HL-60 (cell line): ENCODE measurements at regions not wholly inside any gene's neighbourhood (a gene's known extent, or its start where the extent isn't known, plus 50 kb on each side); places are given as distances from the start of the nearest gene placed in this dataset.

Experiments used
- DNase-seq, 2 experiments: peaks; one replicate each; pipeline ENCODE4 v3.0.0-alpha.2; 2010 to 2020; ENCODE audit warnings: low read depth in 1 of 2, low spot score in 1 of 2
- H3K27ac ChIP-seq: fragments of 250-450 bp; sonication (Bioruptor Pico); replicated peaks from 2 replicates; pipeline ENCODE4 v1.5.1; 2020; ENCODE audit warnings: mild to moderate bottlenecking, moderate library complexity
- H3K27me3 ChIP-seq: fragments of 250-450 bp; sonication (Bioruptor Pico); 2 replicates; pipeline ENCODE4 v1.5.1; 2021; ENCODE audit warnings: mild to moderate bottlenecking, moderate library complexity; ENCODE audit not compliant: insufficient read depth, poor library complexity, severe bottlenecking
- H3K4me3 ChIP-seq: replicated peaks from 2 replicates; pipeline ENCODE4 v1.5.1; 2011; ENCODE audit warnings: mild to moderate bottlenecking, control low read depth, low read length; ENCODE audit not compliant: insufficient read depth
- CTCF ChIP-seq: IDR thresholded peaks from one replicate; pipeline ENCODE4 v1.5.1; 2011; ENCODE audit warnings: low read length, control low read depth, inconsistent platforms; ENCODE audit not compliant: insufficient read depth
- GABPA ChIP-seq: IDR thresholded peaks from 2 replicates; pipeline ENCODE4 v1.6.1; 2012; ENCODE audit warnings: low read depth
- POLR2AphosphoS5 ChIP-seq: IDR thresholded peaks from 2 replicates; pipeline ENCODE4 v1.6.1; 2012; ENCODE audit warnings: low read depth
- SPI1 ChIP-seq: IDR thresholded peaks from 2 replicates; pipeline ENCODE4 v1.6.1; 2012; ENCODE audit warnings: low read depth, mild to moderate bottlenecking, borderline replicate concordance
- TF ChIP-seq, protein P1 (sequence below): IDR thresholded peaks from 2 replicates; pipeline ENCODE4 v1.6.1; 2012; ENCODE audit warnings: low read depth; ENCODE audit not compliant: insufficient replicate concordance

DNA sequence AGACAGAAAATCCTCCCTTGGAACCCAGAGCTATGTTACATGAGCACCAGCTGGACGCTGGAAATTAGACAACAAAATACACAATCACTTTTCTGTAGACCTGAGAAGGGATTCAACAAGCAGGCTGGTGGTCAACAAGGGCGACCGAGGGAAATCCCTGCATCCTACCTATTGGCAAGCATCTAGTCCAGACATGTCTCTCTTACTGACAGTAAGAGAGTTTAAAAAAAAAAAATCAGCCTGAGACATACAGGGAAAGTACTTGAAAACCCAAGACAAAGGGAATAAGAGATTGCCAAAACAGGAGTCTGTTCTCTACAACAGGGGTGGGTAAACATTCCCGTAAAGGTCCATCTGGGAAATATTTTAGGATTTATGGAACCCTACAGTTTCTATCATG is 108.0 kb downstream of the KDR start:
- Histone ChIP-seq H3K27ac (no peak overlapping the region), H3K27me3 (no peaks in the 10 kb centered on the region), H3K4me3 (no peak overlapping the region)
- no peak for DNase-seq
- TF ChIP-seq GABPA: no peak
- TF ChIP-seq, protein P1, sequence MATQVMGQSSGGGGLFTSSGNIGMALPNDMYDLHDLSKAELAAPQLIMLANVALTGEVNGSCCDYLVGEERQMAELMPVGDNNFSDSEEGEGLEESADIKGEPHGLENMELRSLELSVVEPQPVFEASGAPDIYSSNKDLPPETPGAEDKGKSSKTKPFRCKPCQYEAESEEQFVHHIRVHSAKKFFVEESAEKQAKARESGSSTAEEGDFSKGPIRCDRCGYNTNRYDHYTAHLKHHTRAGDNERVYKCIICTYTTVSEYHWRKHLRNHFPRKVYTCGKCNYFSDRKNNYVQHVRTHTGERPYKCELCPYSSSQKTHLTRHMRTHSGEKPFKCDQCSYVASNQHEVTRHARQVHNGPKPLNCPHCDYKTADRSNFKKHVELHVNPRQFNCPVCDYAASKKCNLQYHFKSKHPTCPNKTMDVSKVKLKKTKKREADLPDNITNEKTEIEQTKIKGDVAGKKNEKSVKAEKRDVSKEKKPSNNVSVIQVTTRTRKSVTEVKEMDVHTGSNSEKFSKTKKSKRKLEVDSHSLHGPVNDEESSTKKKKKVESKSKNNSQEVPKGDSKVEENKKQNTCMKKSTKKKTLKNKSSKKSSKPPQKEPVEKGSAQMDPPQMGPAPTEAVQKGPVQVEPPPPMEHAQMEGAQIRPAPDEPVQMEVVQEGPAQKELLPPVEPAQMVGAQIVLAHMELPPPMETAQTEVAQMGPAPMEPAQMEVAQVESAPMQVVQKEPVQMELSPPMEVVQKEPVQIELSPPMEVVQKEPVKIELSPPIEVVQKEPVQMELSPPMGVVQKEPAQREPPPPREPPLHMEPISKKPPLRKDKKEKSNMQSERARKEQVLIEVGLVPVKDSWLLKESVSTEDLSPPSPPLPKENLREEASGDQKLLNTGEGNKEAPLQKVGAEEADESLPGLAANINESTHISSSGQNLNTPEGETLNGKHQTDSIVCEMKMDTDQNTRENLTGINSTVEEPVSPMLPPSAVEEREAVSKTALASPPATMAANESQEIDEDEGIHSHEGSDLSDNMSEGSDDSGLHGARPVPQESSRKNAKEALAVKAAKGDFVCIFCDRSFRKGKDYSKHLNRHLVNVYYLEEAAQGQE: no peak
- no peak for TF ChIP-seq CTCF
- TF ChIP-seq SPI1: no peak
- TF ChIP-seq POLR2AphosphoS5: no peak

DNA sequence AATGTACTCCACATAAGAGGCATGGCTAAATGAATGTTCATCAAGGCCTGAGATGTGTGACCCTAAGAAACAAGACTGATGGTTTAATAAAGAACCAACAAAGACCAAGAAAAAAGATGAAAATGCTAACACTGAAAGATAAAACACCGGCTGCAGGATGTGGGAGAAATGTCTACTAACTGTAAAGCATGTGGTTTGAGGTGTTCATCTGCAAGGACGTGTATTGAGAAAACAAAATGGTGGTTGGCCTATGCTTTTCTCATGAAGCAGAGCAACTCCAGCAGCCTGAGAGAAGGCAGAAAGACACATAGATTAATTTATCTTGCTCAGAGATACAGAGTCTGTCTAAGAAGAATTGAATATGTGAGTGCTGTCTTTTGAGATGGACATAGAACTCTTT is 109.3 kb downstream of the KDR start:
- TF ChIP-seq CTCF: no peak
- TF ChIP-seq, protein P1: no peak
- TF ChIP-seq GABPA: no peak
- no peak for TF ChIP-seq SPI1
- TF ChIP-seq POLR2AphosphoS5: no peak
- Histone ChIP-seq H3K4me3 (no peak overlapping the region), H3K27ac (no peak overlapping the region), H3K27me3 (no peaks in the 10 kb centered on the region)
- no peak for DNase-seq

DNA sequence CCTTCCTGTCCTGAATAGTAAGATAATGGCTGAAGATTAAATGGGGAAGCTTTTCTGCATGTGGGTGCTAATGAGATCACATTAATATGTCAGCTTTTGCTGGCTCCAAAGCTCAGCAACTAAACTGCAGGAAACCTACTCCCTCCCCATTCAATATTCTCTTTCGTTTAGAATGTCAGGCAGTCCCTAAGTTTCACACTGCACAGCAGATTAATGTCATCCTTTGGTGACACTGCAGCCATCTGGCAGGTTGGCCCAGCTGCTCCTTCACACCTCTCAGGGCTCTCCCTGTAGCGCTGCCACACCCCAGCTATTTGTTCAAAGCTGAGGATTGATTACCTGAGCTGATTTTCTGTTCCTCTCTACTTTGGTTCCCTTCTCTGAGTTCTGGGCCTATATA is 110.5 kb downstream of the KDR start:
- TF ChIP-seq SPI1 (no peak), CTCF (no peak)
- Histone ChIP-seq H3K27ac (no peak overlapping the region), H3K27me3 (no peaks in the 10 kb centered on the region), H3K4me3 (no peak overlapping the region)
- DNase-seq: no peak

- no peak for DNase-seq
- Histone ChIP-seq H3K27ac (no peak overlapping the region), H3K4me3 (no peak overlapping the region), H3K27me3 (no peaks in the 10 kb centered on the region)
- TF ChIP-seq POLR2AphosphoS5 (no peak), SPI1 (no peak), GABPA (no peak), CTCF (no peak)
- TF ChIP-seq, protein P1: no peak
Measured at GRCh38 chr4:55013431-55013955, 111.9 kb downstream of the KDR start.
